SJCRH30 (cell line): ENCODE measurements at regions not wholly inside any gene's neighbourhood (a gene's known extent, or its start where the extent isn't known, plus 50 kb on each side); places are given as distances from the start of the nearest gene placed in this dataset.
A peak's percentile ranks its signal among the peaks of the same experiment; 100 is the strongest.

ENCODE experiments used
- DNase-seq, 2 experiments: peaks; one replicate each; pipeline ENCODE4 v3.0.0-alpha.2; 2015 to 2020
- H3K27ac ChIP-seq: fragments of 250-450 bp; sonication (Bioruptor Pico); 2 replicates; pipeline ENCODE4 v1.5.1; 2020; ENCODE audit warnings: mild to moderate bottlenecking, moderate library complexity
- H3K27me3 ChIP-seq: fragments of 250-450 bp; sonication (Bioruptor Pico); 2 replicates; pipeline ENCODE4 v1.5.1; 2020; ENCODE audit warnings: mild to moderate bottlenecking, moderate library complexity
- H3K36me3 ChIP-seq: fragments of 250-450 bp; sonication (Bioruptor Pico); 2 replicates; pipeline ENCODE4 v1.5.1; 2020; ENCODE audit warnings: mild to moderate bottlenecking, moderate library complexity
- H3K4me1 ChIP-seq: fragments of 250-450 bp; sonication (Bioruptor Pico); 2 replicates; pipeline ENCODE4 v1.5.1; 2020; ENCODE audit warnings: mild to moderate bottlenecking, moderate library complexity
- H3K4me3 ChIP-seq: fragments of 250-450 bp; sonication (Bioruptor Pico); 2 replicates; pipeline ENCODE4 v1.5.1; 2020; ENCODE audit warnings: mild to moderate bottlenecking, moderate library complexity
- H3K9me3 ChIP-seq: fragments of 250-450 bp; sonication (Bioruptor Pico); replicated peaks from 2 replicates; pipeline ENCODE4 v1.5.1; 2020; ENCODE audit warnings: mild to moderate bottlenecking, moderate library complexity

GRCh38 chr10:113313722-113314121 is 239.1 kb upstream of the HABP2 start:
- H3K27me3 ChIP-seq: no peaks in the 10 kb centered on the region
- no peak overlapping the region for H3K4me3 ChIP-seq
- H3K9me3 ChIP-seq: peaks cover 3% of the 10 kb centered on the region; the same call in 1 of the 2 replicates
- no peaks in the 10 kb centered on the region for H3K36me3 ChIP-seq
- H3K27ac ChIP-seq: no peak overlapping the region
- DNase-seq: no peak
- no peaks in the 10 kb centered on the region for H3K4me1 ChIP-seq

- H3K27me3 ChIP-seq: no peaks in the 10 kb centered on the region
- H3K9me3 ChIP-seq: peaks cover 3% of the 10 kb centered on the region; the same call in 1 of the 2 replicates
- H3K4me1 ChIP-seq: no peaks in the 10 kb centered on the region
- no peaks in the 10 kb centered on the region for H3K36me3 ChIP-seq
- no peak overlapping the region for H3K4me3 ChIP-seq
- H3K27ac ChIP-seq: no peak overlapping the region
- DNase-seq: no peak
Measured at GRCh38 chr10:113316506-113316905, 236.3 kb upstream of the HABP2 start.

- H3K36me3 ChIP-seq: no peaks in the 10 kb centered on the region
- no peak overlapping the region for H3K27ac ChIP-seq
- peaks cover 3% of the 10 kb centered on the region; the same call in 1 of the 2 replicates for H3K9me3 ChIP-seq
- no peak overlapping the region for H3K4me3 ChIP-seq
- no peaks in the 10 kb centered on the region for H3K4me1 ChIP-seq
- no peak for DNase-seq
- no peaks in the 10 kb centered on the region for H3K27me3 ChIP-seq
Measured at GRCh38 chr10:113317489-113317888, 235.4 kb upstream of the HABP2 start.

- peaks cover 3% of the 10 kb centered on the region; the same call in 1 of the 2 replicates for H3K9me3 ChIP-seq
Measured at GRCh38 chr10:113319479-113319878, 233.4 kb upstream of the HABP2 start.

GRCh38 chr10:113320211-113320610 is 232.6 kb upstream of the HABP2 start:
- H3K27ac ChIP-seq: no peak overlapping the region
- no peak for DNase-seq
- peaks cover 3% of the 10 kb centered on the region; the same call in 1 of the 2 replicates for H3K9me3 ChIP-seq
- H3K27me3 ChIP-seq: no peaks in the 10 kb centered on the region; the same call in 1 of the 2 replicates
- H3K4me1 ChIP-seq: no peaks in the 10 kb centered on the region
- H3K36me3 ChIP-seq: no peaks in the 10 kb centered on the region
- no peak overlapping the region for H3K4me3 ChIP-seq

More at GRCh38 chr10:113319479-113319878, 233.4 kb upstream of the HABP2 start:
- no peaks in the 10 kb centered on the region for H3K4me1 ChIP-seq
- no peaks in the 10 kb centered on the region for H3K36me3 ChIP-seq
- H3K27me3 ChIP-seq: no peaks in the 10 kb centered on the region; the same call in 1 of the 2 replicates
- no peak for DNase-seq
- H3K4me3 ChIP-seq: no peak overlapping the region
- H3K27ac ChIP-seq: no peak overlapping the region

GRCh38 chr10:113320987-113321386 is 231.9 kb upstream of the HABP2 start:
- H3K36me3 ChIP-seq: no peaks in the 10 kb centered on the region
- H3K4me3 ChIP-seq: no peak overlapping the region

GRCh38 chr10:113322843-113323242 is 230.0 kb upstream of the HABP2 start:
- DNase-seq: no peak
- Histone ChIP-seq H3K9me3 (no peaks in the 10 kb centered on the region), H3K4me3 (no peak overlapping the region)

More at GRCh38 chr10:113320987-113321386, 231.9 kb upstream of the HABP2 start:
- no peak for DNase-seq
- Histone ChIP-seq H3K27me3 (no peaks in the 10 kb centered on the region; the same call in 1 of the 2 replicates), H3K27ac (no peak overlapping the region), H3K4me1 (peaks cover 2% of the 10 kb centered on the region; the same call in 1 of the 2 replicates), H3K9me3 (peaks cover 3% of the 10 kb centered on the region; the same call in 1 of the 2 replicates)

GRCh38 chr10:113323985-113324384 is 228.9 kb upstream of the HABP2 start:
- H3K27ac ChIP-seq: no peak overlapping the region
- no peaks in the 10 kb centered on the region for H3K36me3 ChIP-seq
- H3K4me1 ChIP-seq: peaks cover 11% of the 10 kb centered on the region
- no peak for DNase-seq
- H3K4me3 ChIP-seq: no peak overlapping the region
- no peaks in the 10 kb centered on the region for H3K9me3 ChIP-seq
- H3K27me3 ChIP-seq: no peaks in the 10 kb centered on the region; the same call in 1 of the 2 replicates

More at GRCh38 chr10:113322843-113323242, 230.0 kb upstream of the HABP2 start:
- Histone ChIP-seq H3K36me3 (no peaks in the 10 kb centered on the region), H3K4me1 (peaks cover 11% of the 10 kb centered on the region), H3K27me3 (no peaks in the 10 kb centered on the region; the same call in 1 of the 2 replicates), H3K27ac (no peak overlapping the region)

GRCh38 chr10:113326160-113327111 is 226.4 kb upstream of the HABP2 start:
- Histone ChIP-seq H3K9me3 (no peaks in the 10 kb centered on the region), H3K27me3 (no peaks in the 10 kb centered on the region; the same call in 1 of the 2 replicates), H3K27ac (no peak overlapping the region), H3K4me1 (peaks cover 11% of the 10 kb centered on the region), H3K36me3 (no peaks in the 10 kb centered on the region), H3K4me3 (no peak overlapping the region)
- DNase-seq: peak; percentile 45 to 50

- no peak overlapping the region for H3K4me3 ChIP-seq
- no peak for DNase-seq
- no peaks in the 10 kb centered on the region for H3K36me3 ChIP-seq
- no peaks in the 10 kb centered on the region for H3K9me3 ChIP-seq
- H3K4me1 ChIP-seq: peaks cover 11% of the 10 kb centered on the region
- H3K27ac ChIP-seq: no peak overlapping the region
- H3K27me3 ChIP-seq: no peaks in the 10 kb centered on the region
Measured at GRCh38 chr10:113329121-113329596, 223.7 kb upstream of the HABP2 start.

- Histone ChIP-seq H3K36me3 (no peaks in the 10 kb centered on the region), H3K27ac (no peak overlapping the region), H3K27me3 (no peaks in the 10 kb centered on the region), H3K4me1 (no peaks in the 10 kb centered on the region), H3K9me3 (no peaks in the 10 kb centered on the region), H3K4me3 (no peak overlapping the region)
- no peak for DNase-seq
Measured at GRCh38 chr10:113331961-113332360, 220.9 kb upstream of the HABP2 start.

GRCh38 chr10:113333313-113333712 is 219.5 kb upstream of the HABP2 start:
- DNase-seq: no peak
- no peaks in the 10 kb centered on the region for H3K27me3 ChIP-seq
- no peak overlapping the region for H3K4me3 ChIP-seq
- no peaks in the 10 kb centered on the region for H3K4me1 ChIP-seq
- H3K36me3 ChIP-seq: no peaks in the 10 kb centered on the region
- no peaks in the 10 kb centered on the region for H3K9me3 ChIP-seq
- H3K27ac ChIP-seq: no peak overlapping the region

- Histone ChIP-seq H3K36me3 (no peaks in the 10 kb centered on the region), H3K9me3 (no peaks in the 10 kb centered on the region), H3K27me3 (no peaks in the 10 kb centered on the region; the same call in 1 of the 2 replicates), H3K27ac (no peak overlapping the region), H3K4me3 (no peak overlapping the region), H3K4me1 (no peaks in the 10 kb centered on the region)
- no peak for DNase-seq
Measured at GRCh38 chr10:113335592-113335991, 217.3 kb upstream of the HABP2 start.

GRCh38 chr10:113336549-113337130 is 216.2 kb upstream of the HABP2 start:
- H3K9me3 ChIP-seq: no peaks in the 10 kb centered on the region
- H3K27ac ChIP-seq: no peak overlapping the region
- H3K27me3 ChIP-seq: no peaks in the 10 kb centered on the region; the same call in 1 of the 2 replicates
- H3K36me3 ChIP-seq: no peaks in the 10 kb centered on the region
- no peak for DNase-seq
- H3K4me3 ChIP-seq: no peak overlapping the region
- no peaks in the 10 kb centered on the region for H3K4me1 ChIP-seq

- no peak overlapping the region for H3K4me3 ChIP-seq
- H3K27ac ChIP-seq: no peak overlapping the region
- no peaks in the 10 kb centered on the region for H3K36me3 ChIP-seq
- no peaks in the 10 kb centered on the region for H3K4me1 ChIP-seq
- no peaks in the 10 kb centered on the region for H3K9me3 ChIP-seq
- no peaks in the 10 kb centered on the region; the same call in 1 of the 2 replicates for H3K27me3 ChIP-seq
- no peak for DNase-seq
Measured at GRCh38 chr10:113337142-113337541, 215.7 kb upstream of the HABP2 start.
